ENCODE measurements at regions not wholly inside any gene's neighbourhood (a gene's known extent, or its start where the extent isn't known, plus 50 kb on each side); places are given as distances from the start of the nearest gene placed in this dataset.

DNA sequence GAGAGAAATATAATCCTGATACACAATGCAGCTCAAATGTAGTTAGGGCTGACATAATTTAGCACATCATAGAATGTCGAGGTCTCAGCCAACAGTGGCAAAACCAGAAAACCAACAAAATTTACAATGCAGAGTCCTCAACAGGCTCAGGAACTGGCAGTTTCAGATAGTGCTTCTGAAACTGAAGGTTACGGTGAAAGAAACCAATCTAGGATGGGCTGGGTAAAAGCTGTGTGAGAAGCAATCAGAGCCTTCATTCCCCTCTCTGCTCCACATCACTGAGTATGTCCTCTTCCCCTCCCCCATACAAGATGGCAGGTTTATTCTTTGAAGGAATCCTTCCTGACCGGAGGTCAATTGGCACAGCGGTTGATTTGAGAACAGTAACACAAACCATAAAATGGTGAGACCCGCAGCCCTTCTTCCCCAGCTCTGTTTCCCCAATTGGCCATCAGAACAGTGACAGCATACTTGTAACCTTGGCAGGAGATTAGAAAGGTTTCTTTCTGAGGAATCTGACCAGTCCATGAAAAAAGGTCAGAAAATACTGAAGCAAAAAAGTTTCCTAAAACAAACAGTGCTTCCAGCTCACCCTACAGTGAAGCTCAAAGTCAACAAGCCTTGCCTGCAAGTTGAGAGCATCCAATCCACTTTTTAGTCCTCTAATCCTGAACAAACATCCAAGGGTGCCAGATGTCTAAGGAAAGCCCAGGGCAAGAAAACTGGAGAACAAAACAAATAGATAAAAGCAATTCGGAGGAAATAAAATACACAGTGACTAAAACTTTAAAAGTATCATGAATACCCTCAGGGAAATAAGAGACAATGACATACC, 53.9 kb upstream of the IL6 start:
- TF ChIP-seq CHD2 (IDR thresholded peaks at IDR 0.05; ENCODE audit: low read length, partially characterized antibody) (no peak), RAD21 (IDR thresholded peaks at IDR 0.05; ENCODE audit: low read length) (no peak), JUND (IDR thresholded peaks at IDR 0.05) (no peak), EP300 (IDR thresholded peaks at IDR 0.05; ENCODE audit: borderline replicate concordance in 1 of 2, low read depth in 1 of 2, low read length in 1 of 2) (no peak), POLR2AphosphoS5 (IDR thresholded peaks at IDR 0.05; ENCODE audit: low read depth, low read length) (no peak), SIN3A (IDR thresholded peaks at IDR 0.05; ENCODE audit: borderline replicate concordance, low read depth, low read length) (no peak), GATA2 (CRISPR knock-in tag; IDR thresholded peaks at IDR 0.05) (no peak), MEF2A (IDR thresholded peaks at IDR 0.05; ENCODE audit: borderline replicate concordance, low read depth) (no peak), GABPA (IDR thresholded peaks at IDR 0.05; ENCODE audit: low read depth) (no peak)
- TF ChIP-seq, protein P1, sequence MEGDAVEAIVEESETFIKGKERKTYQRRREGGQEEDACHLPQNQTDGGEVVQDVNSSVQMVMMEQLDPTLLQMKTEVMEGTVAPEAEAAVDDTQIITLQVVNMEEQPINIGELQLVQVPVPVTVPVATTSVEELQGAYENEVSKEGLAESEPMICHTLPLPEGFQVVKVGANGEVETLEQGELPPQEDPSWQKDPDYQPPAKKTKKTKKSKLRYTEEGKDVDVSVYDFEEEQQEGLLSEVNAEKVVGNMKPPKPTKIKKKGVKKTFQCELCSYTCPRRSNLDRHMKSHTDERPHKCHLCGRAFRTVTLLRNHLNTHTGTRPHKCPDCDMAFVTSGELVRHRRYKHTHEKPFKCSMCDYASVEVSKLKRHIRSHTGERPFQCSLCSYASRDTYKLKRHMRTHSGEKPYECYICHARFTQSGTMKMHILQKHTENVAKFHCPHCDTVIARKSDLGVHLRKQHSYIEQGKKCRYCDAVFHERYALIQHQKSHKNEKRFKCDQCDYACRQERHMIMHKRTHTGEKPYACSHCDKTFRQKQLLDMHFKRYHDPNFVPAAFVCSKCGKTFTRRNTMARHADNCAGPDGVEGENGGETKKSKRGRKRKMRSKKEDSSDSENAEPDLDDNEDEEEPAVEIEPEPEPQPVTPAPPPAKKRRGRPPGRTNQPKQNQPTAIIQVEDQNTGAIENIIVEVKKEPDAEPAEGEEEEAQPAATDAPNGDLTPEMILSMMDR (IDR thresholded peaks at IDR 0.05) = no peak
- TF ChIP-seq, protein P2, sequence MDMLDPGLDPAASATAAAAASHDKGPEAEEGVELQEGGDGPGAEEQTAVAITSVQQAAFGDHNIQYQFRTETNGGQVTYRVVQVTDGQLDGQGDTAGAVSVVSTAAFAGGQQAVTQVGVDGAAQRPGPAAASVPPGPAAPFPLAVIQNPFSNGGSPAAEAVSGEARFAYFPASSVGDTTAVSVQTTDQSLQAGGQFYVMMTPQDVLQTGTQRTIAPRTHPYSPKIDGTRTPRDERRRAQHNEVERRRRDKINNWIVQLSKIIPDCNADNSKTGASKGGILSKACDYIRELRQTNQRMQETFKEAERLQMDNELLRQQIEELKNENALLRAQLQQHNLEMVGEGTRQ (IDR thresholded peaks at IDR 0.05; ENCODE audit: borderline replicate concordance, low read depth, low read length) = no peak

Measured in SK-N-SH (cell line).